KMS-11 (cell line): ENCODE measurements at regions not wholly inside any gene's neighbourhood (a gene's known extent, or its start where the extent isn't known, plus 50 kb on each side); places are given as distances from the start of the nearest gene placed in this dataset.

Experiments
- H2AFZ ChIP-seq: fragments of 200-600 bp; sonication (generic); 2 replicates; pipeline ENCODE4 v1.6.1; 2016; ENCODE audit warnings: antibody characterized with exemption, mixed run types, low read depth
- H3K27ac ChIP-seq: fragments of 200-600 bp; sonication (generic); 2 replicates; pipeline ENCODE4 v1.6.1; 2016; ENCODE audit warnings: mild to moderate bottlenecking, mixed run types
- H3K27me3 ChIP-seq: fragments of 200-600 bp; sonication (generic); 2 replicates; pipeline ENCODE4 v1.6.1; 2017; ENCODE audit warnings: mild to moderate bottlenecking, low read depth, mixed run types, moderate library complexity; ENCODE audit not compliant: insufficient read depth
- H3K36me3 ChIP-seq: fragments of 200-600 bp; sonication (generic); 2 replicates; pipeline ENCODE4 v1.6.1; 2017; ENCODE audit warnings: mild to moderate bottlenecking, mixed run types; ENCODE audit not compliant: insufficient read depth
- H3K4me1 ChIP-seq: fragments of 200-600 bp; sonication (generic); 2 replicates; pipeline ENCODE4 v1.6.1; 2016; ENCODE audit warnings: mild to moderate bottlenecking, low read depth, mixed run types; ENCODE audit not compliant: poor library complexity, severe bottlenecking
- H3K4me2 ChIP-seq: fragments of 200-600 bp; sonication (generic); 2 replicates; pipeline ENCODE4 v1.7.0; 2016; ENCODE audit warnings: mild to moderate bottlenecking, mixed run types
- H3K4me3 ChIP-seq: fragments of 200-600 bp; sonication (generic); IDR thresholded peaks from 2 replicates; pipeline ENCODE4 v1.6.1; 2017; ENCODE audit warnings: low read depth, low read length, mixed read lengths; ENCODE audit not compliant: insufficient read depth
- H3K79me2 ChIP-seq: fragments of 200-600 bp; sonication (generic); 2 replicates; pipeline ENCODE4 v1.6.1; 2016; ENCODE audit warnings: low read depth, mixed run types; ENCODE audit not compliant: insufficient read depth
- H3K9ac ChIP-seq: fragments of 200-600 bp; sonication (generic); 2 replicates; pipeline ENCODE4 v1.6.1; 2016; ENCODE audit warnings: mild to moderate bottlenecking, mixed run types
- H4K20me1 ChIP-seq: fragments of 200-600 bp; sonication (generic); 2 replicates; pipeline ENCODE4 v1.6.1; 2016; ENCODE audit warnings: mild to moderate bottlenecking, mixed run types; ENCODE audit not compliant: insufficient read depth
- CTCF ChIP-seq: fragments of 200-600 bp; sonication (generic); conservative IDR thresholded peaks from 2 replicates; pipeline ENCODE4 v1.6.1; 2017; ENCODE audit warnings: low read depth, mild to moderate bottlenecking, antibody characterized with exemption, low read length, moderate library complexity, mixed read lengths

GRCh38 chr12:126807312-126807865, 1459.6 kb upstream of the TMEM132C start:
- no peaks in the 10 kb centered on the region for H3K27me3 ChIP-seq
- TF ChIP-seq CTCF, result no peak
- H4K20me1 ChIP-seq, result no peaks in the 10 kb centered on the region
- H3K4me3 ChIP-seq, result no peak overlapping the region
- no peak overlapping the region for H3K27ac ChIP-seq
- no peaks in the 10 kb centered on the region for H3K4me1 ChIP-seq
- H3K4me2 ChIP-seq, result no peak overlapping the region
- H3K9ac ChIP-seq, result no peak overlapping the region
- H2AFZ ChIP-seq, result no peak overlapping the region
- H3K79me2 ChIP-seq, result no peaks in the 10 kb centered on the region
- H3K36me3 ChIP-seq, result no peaks in the 10 kb centered on the region

DNA sequence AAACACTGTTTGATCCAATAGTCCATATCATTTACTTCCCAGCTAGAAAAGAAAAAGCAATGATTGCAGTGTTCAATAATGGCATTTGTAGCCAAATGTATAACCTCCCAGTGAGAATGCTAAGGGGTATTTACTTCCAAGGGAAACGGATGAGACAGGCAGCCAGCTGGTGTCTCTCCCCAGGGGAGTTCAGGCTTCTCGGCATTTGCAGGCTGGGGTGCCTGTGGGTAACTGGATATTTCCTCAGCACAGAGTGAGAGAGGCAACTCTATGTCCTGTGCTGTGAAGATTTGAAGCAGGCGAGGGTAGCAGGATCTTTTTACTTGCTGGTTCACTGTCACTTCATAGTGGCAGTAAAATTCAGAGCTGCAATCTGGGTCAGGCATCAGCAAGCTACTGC, 1455.6 kb upstream of the TMEM132C start:
- no peaks in the 10 kb centered on the region for H3K36me3 ChIP-seq
- H3K4me2 ChIP-seq, result no peak overlapping the region
- TF ChIP-seq CTCF, result no peak
- no peak overlapping the region for H3K4me3 ChIP-seq
- no peak overlapping the region for H3K27ac ChIP-seq
- no peaks in the 10 kb centered on the region for H3K79me2 ChIP-seq
- no peaks in the 10 kb centered on the region for H4K20me1 ChIP-seq
- no peaks in the 10 kb centered on the region for H3K4me1 ChIP-seq
- H3K27me3 ChIP-seq, result no peaks in the 10 kb centered on the region
- no peak overlapping the region for H2AFZ ChIP-seq
- H3K9ac ChIP-seq, result no peak overlapping the region

DNA sequence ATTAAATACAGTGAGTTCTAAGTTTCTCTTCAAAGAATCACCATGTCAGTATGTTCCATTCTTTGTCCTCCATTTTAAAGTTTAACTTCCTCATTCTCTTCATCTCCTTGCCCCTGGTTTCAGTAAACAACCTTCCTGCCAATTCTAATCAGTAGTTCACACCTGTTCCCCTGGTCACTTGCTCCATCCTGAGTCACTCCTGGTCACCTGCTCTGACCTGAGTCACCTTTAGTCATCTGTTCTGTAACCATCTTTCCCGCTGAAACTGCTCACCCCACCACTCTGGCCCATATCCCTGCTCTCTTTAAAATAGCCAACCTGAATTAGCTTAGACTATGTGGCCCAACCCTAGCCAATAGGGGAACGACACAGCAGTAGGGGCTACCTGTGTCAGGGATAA, 1447.4 kb upstream of the TMEM132C start:
- H3K4me2 ChIP-seq, result no peak overlapping the region
- no peaks in the 10 kb centered on the region for H3K27me3 ChIP-seq
- no peaks in the 10 kb centered on the region for H3K4me1 ChIP-seq
- no peak overlapping the region for H2AFZ ChIP-seq
- no peaks in the 10 kb centered on the region for H3K79me2 ChIP-seq
- no peaks in the 10 kb centered on the region for H4K20me1 ChIP-seq
- no peak overlapping the region for H3K27ac ChIP-seq
- H3K9ac ChIP-seq, result no peak overlapping the region
- H3K36me3 ChIP-seq, result no peaks in the 10 kb centered on the region
- TF ChIP-seq CTCF, result no peak
- no peak overlapping the region for H3K4me3 ChIP-seq

GRCh38 chr12:126830778-126831680, 1435.9 kb upstream of the TMEM132C start:
- TF ChIP-seq CTCF, result no peak
- no peaks in the 10 kb centered on the region for H3K36me3 ChIP-seq
- no peak overlapping the region for H3K9ac ChIP-seq
- H3K79me2 ChIP-seq, result no peaks in the 10 kb centered on the region
- H3K27ac ChIP-seq, result no peak overlapping the region
- H2AFZ ChIP-seq, result no peak overlapping the region
- no peak overlapping the region for H3K4me2 ChIP-seq
- no peak overlapping the region for H3K4me3 ChIP-seq
- no peaks in the 10 kb centered on the region for H3K4me1 ChIP-seq
- no peaks in the 10 kb centered on the region for H4K20me1 ChIP-seq
- H3K27me3 ChIP-seq, result no peaks in the 10 kb centered on the region
